GM18858 (cell line): ENCODE measurements at regions not wholly inside any gene's neighbourhood (a gene's known extent, or its start where the extent isn't known, plus 50 kb on each side); places are given as distances from the start of the nearest gene placed in this dataset.
A peak's percentile ranks its signal among the peaks of the same experiment; 100 is the strongest.
"Not testable (repeated sequence)": the region's sequence is repeated elsewhere in the genome, so short reads cannot be mapped to it uniquely, and the experiment has no call there.

ENCODE experiments used
- ATAC-seq: cut with Tn5 transposase; IDR thresholded peaks from one replicate; pipeline ENCODE4 v1.9.1; 2021; ENCODE audit not compliant: unreplicated experiment

DNA sequence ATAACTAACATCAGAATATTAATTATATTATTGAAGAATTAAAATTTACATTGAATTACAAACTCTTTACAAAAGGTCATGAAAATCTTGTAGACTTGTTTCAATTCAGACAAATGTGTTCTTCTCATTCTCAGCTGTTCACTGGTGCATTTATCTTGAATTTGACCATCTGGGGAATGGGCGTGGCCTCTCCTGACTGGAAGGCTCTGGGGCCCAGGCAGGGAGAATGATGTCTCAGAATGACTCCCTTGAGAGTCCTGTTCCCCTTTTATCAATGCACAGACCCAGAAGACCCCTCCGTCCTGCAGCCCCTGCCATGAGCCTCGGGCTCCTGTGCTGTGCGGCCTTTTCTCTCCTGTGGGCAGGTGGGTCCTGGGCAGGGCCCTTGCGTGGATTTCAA, 242.2 kb upstream of the PRSS1 start:
- not testable (repeated sequence) for ATAC-seq

GRCh38 chr7:142506601-142507000, 242.7 kb upstream of the PRSS1 start:
- ATAC-seq = no peak

DNA sequence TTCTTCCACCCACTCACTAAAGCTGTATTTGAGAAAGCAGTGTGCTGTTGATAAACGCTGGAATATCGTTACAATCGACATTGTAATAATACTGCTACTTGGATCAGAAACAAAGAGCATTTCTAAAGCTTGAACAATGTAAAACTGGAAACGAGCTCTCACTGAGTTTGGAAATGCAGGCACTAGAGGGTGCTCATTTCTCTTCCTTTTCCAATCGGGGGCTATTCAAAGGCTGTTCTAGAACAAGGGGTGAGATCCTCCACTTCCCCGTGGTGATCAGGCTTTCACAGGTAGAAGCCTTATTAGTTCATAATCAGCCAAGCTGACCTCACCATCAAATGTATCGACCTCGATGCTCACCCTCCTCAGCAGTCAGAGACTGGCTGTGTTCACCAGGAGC, 245.3 kb upstream of the PRSS1 start:
- ATAC-seq = not testable (repeated sequence)

DNA sequence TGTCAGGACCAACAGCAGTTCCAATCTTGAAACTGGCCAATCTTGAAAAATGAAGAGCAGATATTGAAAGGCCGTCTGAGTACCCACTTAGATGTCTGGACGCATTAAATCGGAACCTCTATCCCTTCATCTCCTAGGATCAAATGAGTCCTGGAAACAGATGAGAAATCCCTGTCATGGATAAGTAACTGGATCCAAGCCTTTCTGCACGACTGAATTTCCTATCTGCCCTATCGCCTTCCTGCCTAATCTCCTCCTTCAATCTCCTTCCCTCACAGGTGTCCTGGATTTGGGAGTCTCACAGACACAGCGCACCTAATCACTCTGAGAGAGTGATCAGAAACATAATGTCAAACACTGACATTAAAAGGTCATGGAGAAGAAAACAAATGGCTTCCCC, 245.2 kb upstream of the PRSS58 start:
- ATAC-seq = no peak

DNA sequence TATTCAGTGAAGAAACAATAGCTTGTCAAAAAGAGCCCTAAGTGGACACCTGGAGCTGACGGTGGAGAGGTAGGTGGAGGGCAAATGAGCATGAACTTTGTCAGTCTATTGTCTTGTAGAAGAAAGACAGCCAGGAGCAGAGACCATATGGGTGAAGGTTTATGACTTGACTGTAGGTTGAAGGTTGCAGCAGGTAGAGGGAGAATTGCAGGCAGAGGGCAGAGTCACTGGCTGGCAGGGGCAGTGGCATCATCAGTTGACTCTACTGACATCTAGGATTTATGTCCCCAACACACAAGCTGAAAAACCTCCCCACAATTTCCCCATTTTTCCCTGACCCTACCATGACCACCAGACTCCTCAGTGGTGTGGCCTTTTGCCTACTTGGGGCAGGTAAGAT, 243.6 kb upstream of the PRSS58 start:
- ATAC-seq = no peak

GRCh38 chr7:142500366-142500765, 242.5 kb upstream of the PRSS58 start:
- ATAC-seq = no peak

DNA sequence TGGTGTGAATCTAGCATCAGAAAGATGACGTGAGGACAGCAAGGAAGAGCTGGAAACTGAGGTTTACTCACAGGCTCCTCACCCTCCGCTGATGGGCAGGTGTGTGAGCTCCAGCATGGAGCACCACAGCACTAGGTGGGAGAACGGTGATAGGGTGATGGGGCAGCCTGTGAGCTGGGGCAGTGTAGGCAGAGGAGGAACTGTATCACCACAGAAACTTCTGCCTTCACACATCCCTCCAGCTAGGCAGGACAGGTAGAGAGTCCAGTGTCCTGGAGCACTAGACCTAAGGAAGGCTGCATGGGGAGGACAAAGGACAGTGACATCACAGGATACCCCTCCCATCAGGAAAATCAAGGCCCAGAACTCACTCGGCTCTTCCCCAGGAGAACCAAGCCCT, 241.8 kb upstream of the PRSS58 start:
- ATAC-seq = no peak

GRCh38 chr7:142498364-142498763, 240.5 kb upstream of the PRSS58 start:
- no peak for ATAC-seq

- ATAC-seq = peak; percentile 63
Observed at GRCh38 chr7:142496545-142496991, 238.7 kb upstream of the PRSS58 start.

DNA sequence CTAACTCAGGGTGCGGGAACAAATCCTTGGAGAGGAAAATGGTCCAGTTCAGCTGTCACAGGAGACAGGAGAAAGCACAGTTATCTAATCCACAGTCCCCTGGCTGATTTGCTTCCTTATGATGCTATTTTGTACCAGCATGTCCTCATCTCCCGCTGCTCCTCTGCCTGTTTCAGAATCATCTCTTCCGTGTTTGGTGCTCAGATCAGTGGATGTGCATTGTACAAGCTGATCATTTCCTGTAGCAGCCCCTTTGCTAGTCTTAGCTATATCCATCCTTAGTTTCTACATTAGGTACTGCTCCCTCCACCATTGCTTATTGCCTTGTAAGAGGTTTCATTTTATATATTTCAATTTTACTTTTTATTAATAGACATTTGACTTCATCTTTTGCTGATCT, 238.0 kb upstream of the PRSS58 start:
- not testable (repeated sequence) for ATAC-seq

DNA sequence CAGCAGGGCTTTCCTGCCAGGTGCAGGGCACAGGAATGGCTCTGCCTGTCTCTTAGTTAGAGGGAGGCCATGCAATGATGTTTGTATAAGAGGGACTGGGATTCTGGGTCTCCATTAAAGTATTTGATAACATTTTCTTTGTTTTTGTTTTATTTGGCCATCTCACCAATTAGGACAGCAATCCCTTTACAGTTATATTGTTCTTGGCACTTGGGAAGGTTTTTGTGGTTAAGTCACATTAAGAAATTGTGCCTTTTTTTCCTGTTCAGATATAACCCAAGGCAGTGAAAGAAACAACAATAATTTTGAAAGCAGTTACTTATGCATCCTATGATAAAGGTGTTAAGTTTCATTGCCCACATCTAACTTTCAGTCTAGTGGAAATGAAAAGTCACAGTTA, 237.4 kb upstream of the PRSS58 start:
- not testable (repeated sequence) for ATAC-seq

GRCh38 chr7:142494021-142494420, 236.2 kb upstream of the PRSS58 start:
- ATAC-seq = no peak

- ATAC-seq = no peak
Observed at GRCh38 chr7:142488842-142489241, 231.0 kb upstream of the PRSS58 start.

- no peak for ATAC-seq
Observed at GRCh38 chr7:142488036-142488633, 230.3 kb upstream of the PRSS58 start.

- not testable (repeated sequence) for ATAC-seq
Observed at GRCh38 chr7:142487565-142487964, 229.7 kb upstream of the PRSS58 start.

- ATAC-seq = no peak
Observed at GRCh38 chr7:142487124-142487523, 229.3 kb upstream of the PRSS58 start.

GRCh38 chr7:142485617-142486226, 227.9 kb upstream of the PRSS58 start:
- no peak for ATAC-seq

DNA sequence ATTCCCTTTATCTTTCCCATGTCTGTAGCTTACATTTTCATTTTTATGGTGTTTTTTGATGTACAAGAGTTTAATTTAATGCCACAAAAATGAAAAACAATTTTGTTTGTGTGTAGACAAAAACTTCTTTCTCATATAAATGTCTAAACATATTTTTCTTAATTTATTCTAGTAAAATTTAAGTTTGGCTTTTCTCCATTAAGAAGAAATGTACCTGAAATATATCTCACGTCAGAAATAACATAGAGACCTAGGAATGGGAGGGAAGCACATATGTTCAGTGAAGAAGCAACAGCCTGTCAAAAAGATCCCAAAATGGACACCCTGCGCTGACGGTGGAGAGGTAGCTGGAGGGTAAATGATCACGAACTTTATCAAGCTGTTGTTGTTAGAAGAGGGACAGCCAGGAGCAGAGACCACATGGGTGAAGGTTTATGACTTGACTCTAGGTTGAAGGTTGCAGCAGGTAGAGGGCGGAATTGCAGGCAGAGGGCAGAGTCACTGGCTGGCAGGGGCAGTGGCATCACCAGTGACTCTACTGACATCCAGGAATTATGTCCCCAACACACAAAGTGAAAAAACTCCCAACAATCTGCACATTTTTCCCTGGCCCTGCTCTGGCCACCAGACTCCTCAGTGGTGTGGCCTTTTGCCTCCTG, 225.9 kb upstream of the PRSS58 start:
- ATAC-seq = no peak

DNA sequence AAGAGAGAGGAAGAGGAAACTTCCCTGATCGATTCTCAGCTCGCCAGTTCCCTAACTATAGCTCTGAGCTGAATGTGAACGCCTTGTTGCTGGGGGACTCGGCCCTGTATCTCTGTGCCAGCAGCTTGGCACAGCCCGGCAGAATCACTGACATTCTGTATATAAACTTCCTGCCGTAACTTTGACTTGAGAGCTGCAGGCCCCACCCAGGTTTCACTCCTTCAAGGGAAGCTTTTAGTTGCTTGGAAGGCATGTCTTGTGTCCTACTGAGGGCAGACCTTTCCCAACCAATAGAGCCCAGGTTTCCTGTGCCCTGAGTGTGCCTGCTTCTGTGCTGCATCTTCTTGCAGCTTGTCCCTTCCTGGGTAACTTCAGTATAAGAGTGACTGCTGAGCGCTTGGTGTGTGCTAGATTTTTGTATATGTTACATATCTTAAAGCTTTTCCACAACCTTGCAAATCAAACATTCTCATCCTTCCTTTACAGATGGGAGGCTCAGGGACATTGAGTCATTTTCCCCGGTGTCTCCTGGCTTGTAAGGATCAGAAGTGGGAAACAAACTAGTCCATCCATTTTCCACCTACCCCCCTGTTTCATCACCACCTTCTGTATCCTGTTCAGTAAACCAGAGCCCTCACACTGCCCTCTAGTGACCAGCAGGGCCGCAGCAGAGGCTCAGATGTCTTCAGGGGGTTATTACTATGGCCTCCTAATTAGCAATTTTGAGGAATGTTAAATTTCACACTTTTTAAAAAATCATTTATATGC, 225.2 kb upstream of the PRSS58 start:
- peak; percentile 73 for ATAC-seq

GRCh38 chr7:142481548-142481947, 223.7 kb upstream of the PRSS58 start:
- ATAC-seq = no peak

DNA sequence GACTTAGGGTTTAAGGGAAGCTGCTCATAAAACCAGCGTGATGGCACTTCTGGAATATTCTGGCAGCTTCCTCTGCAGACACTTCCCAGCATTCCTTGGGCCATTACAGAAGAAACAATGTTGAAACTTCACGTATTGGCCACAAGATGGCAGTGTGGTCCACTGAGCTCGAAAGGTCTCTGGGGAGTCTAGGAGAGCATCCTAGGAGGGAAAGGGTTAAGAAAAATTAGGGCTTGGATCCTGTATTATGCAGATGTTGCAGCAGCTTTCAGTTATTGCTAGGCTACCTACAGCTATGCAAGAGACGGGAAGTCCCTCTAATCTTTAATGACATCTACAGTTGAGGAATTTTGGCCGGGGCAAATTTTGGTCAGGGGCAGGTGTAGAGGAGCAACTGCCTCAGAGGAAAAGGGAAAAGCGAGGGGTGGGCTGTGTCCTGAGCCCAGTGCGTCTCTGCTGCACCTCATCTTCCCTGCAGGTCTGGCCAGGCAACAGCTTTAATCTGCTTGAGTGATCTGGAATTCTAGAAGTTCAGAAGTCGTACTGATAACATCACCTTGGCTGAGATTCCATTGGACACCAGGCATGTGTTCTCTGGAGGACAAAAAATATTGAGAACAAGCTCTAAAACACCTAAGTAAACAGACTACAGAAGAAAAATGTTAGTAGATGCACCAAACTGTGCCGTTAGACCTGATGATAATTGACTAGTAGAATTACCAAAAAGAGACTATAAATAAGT, 220.8 kb upstream of the PRSS58 start:
- ATAC-seq = peak; percentile 73
